Lower leg skin (tissue), 3 donors: ENCODE measurements at regions not wholly inside any gene's neighbourhood (a gene's known extent, or its start where the extent isn't known, plus 50 kb on each side); places are given as distances from the start of the nearest gene placed in this dataset.

Experiments used
- CTCF ChIP-seq, 3 donors: fragments of 450-650 bp; IDR thresholded peaks; one replicate each; pipeline ENCODE4 v1.5.1; 2016; ENCODE audit warnings: antibody characterized with exemption in 3 of 3, mild to moderate bottlenecking in 3 of 3, moderate library complexity in 2 of 3
- POLR2A ChIP-seq, 2 donors: fragments of 450-650 bp; IDR thresholded peaks; one replicate each; pipeline ENCODE4 v1.6.1; 2016 to 2017; ENCODE audit warnings: antibody characterized with exemption in 2 of 2, mild to moderate bottlenecking in 1 of 2, moderate library complexity in 1 of 2

GRCh38 chr4:77450006-77450405 is 155.6 kb upstream of the CXCL13 start:
- TF ChIP-seq CTCF (IDR thresholded peaks at IDR 0.05) = no peak
- no peak for TF ChIP-seq POLR2A (IDR thresholded peaks at IDR 0.05)
